GM23338 (cell line): ENCODE measurements at regions not wholly inside any gene's neighbourhood (a gene's known extent, or its start where the extent isn't known, plus 50 kb on each side); places are given as distances from the start of the nearest gene placed in this dataset.

Source experiments
- ATAC-seq: fragments of 200-7000 bp; cut with Tn5 transposase; 3 replicates; pipeline ENCODE4 v1.9.1; 2020
- DNase-seq: peaks from one replicate; pipeline ENCODE4 v3.0.0-alpha.2; 2015; ENCODE audit warnings: low spot score
- H2AFZ ChIP-seq: fragments of 200-600 bp; sonication (generic); 2 replicates; pipeline ENCODE4 v1.8.0; 2016; ENCODE audit warnings: antibody characterized with exemption, mild to moderate bottlenecking, moderate library complexity
- H3F3A ChIP-seq: fragments of 200-600 bp; sonication (generic); replicated peaks from 2 replicates; pipeline ENCODE4 v1.8.0; 2017; ENCODE audit warnings: antibody characterized with exemption, mixed run types, low read depth
- H3K27ac ChIP-seq: fragments of 200-600 bp; sonication (generic); 2 replicates; pipeline ENCODE4 v1.6.1; 2016; ENCODE audit warnings: low read depth
- H3K27me3 ChIP-seq: fragments of 200-600 bp; sonication (generic); 2 replicates; pipeline ENCODE4 v1.8.0; 2016; ENCODE audit warnings: mild to moderate bottlenecking, mixed run types, moderate library complexity; ENCODE audit not compliant: insufficient read depth
- H3K36me3 ChIP-seq: fragments of 200-600 bp; sonication (generic); 2 replicates; pipeline ENCODE4 v1.8.0; 2016; ENCODE audit warnings: mild to moderate bottlenecking; ENCODE audit not compliant: insufficient read depth
- H3K4me1 ChIP-seq: fragments of 200-600 bp; sonication (generic); 2 replicates; pipeline ENCODE4 v1.8.0; 2016; ENCODE audit warnings: mild to moderate bottlenecking, moderate library complexity; ENCODE audit not compliant: insufficient read depth
- H3K4me2 ChIP-seq: fragments of 200-600 bp; sonication (generic); 2 replicates; pipeline ENCODE4 v1.7.1; 2017; ENCODE audit warnings: mixed run types
- H3K4me3 ChIP-seq: fragments of 200-600 bp; sonication (generic); 2 replicates; pipeline ENCODE4 v1.6.1; 2016; ENCODE audit warnings: mixed run types
- H3K79me2 ChIP-seq: fragments of 200-600 bp; sonication (generic); replicated peaks from 2 replicates; pipeline ENCODE4 v1.8.0; 2017; ENCODE audit warnings: mild to moderate bottlenecking; ENCODE audit not compliant: insufficient read depth
- H3K9me2 ChIP-seq: fragments of 200-600 bp; sonication (generic); 2 replicates; pipeline ENCODE4 v1.8.0; 2017; ENCODE audit not compliant: insufficient read depth
- H4K20me1 ChIP-seq: fragments of 200-600 bp; sonication (generic); replicated peaks from 2 replicates; pipeline ENCODE4 v1.8.0; 2017; ENCODE audit warnings: mild to moderate bottlenecking; ENCODE audit not compliant: insufficient read depth
- H3K27ac Mint-ChIP-seq: 2 replicates; pipeline ENCODE4 v1.8.0; 2020; ENCODE audit warnings: inconsistent platforms, mild to moderate bottlenecking, moderate library complexity, mixed read lengths
- H3K27me3 Mint-ChIP-seq: 3 replicates; pipeline ENCODE4 v1.8.0; 2022; ENCODE audit warnings: low read depth, mild to moderate bottlenecking, moderate library complexity, mixed read lengths, inconsistent platforms; ENCODE audit not compliant: insufficient read depth, poor library complexity
- H3K36me3 Mint-ChIP-seq: 3 replicates; pipeline ENCODE4 v1.8.0; 2021; ENCODE audit warnings: low read depth, mild to moderate bottlenecking, inconsistent platforms, moderate library complexity, mixed read lengths
- H3K4me1 Mint-ChIP-seq: 3 replicates; pipeline ENCODE4 v1.8.0; 2020; ENCODE audit warnings: mild to moderate bottlenecking, inconsistent platforms, mixed read lengths
- H3K4me3 Mint-ChIP-seq: 3 replicates; pipeline ENCODE4 v1.8.0; 2021; ENCODE audit warnings: moderate library complexity, mild to moderate bottlenecking, inconsistent platforms, mixed read lengths
- H3K9me3 Mint-ChIP-seq: 3 replicates; pipeline ENCODE4 v1.8.0; 2020; ENCODE audit warnings: moderate library complexity, mild to moderate bottlenecking, inconsistent platforms, mixed read lengths
- CREB1 ChIP-seq: fragments of 250-450 bp; sonication (Bioruptor Pico); IDR thresholded peaks from 2 replicates; pipeline ENCODE4 v1.5.0; 2020; ENCODE audit warnings: low read depth, mild to moderate bottlenecking, moderate library complexity
- CTCF ChIP-seq, 2 experiments: fragments of 200-600 bp in 1 of 2; sonication (generic) in 1 of 2; conservative IDR thresholded peaks; 2 replicates each; pipeline versions ENCODE4 v1.5.1 to v1.6.1; 2016 to 2017; ENCODE audit warnings: antibody characterized with exemption in 2 of 2, low read depth in 2 of 2, mild to moderate bottlenecking in 2 of 2, moderate library complexity in 1 of 2
- ETS1 ChIP-seq: IDR thresholded peaks from 2 replicates; pipeline ENCODE4 v1.6.1; 2016; ENCODE audit warnings: antibody characterized with exemption
- EZH2 ChIP-seq: fragments of 200-600 bp; sonication (generic); IDR thresholded peaks from one replicate; pipeline ENCODE4 v1.8.0; 2017; ENCODE audit warnings: antibody characterized with exemption, mild to moderate bottlenecking, low read depth; ENCODE audit not compliant: unreplicated experiment
- EZH2phosphoT487 ChIP-seq: fragments of 200-600 bp; sonication (generic); IDR thresholded peaks from one replicate; pipeline ENCODE4 v1.8.1; 2018; ENCODE audit warnings: antibody characterized with exemption; ENCODE audit not compliant: unreplicated experiment
- JUNB ChIP-seq: IDR thresholded peaks from one replicate; pipeline ENCODE4 v1.6.1; 2016; ENCODE audit warnings: antibody characterized with exemption; ENCODE audit not compliant: unreplicated experiment
- NANOG ChIP-seq: IDR thresholded peaks from 2 replicates; pipeline ENCODE4 v1.6.1; 2016; ENCODE audit warnings: antibody characterized with exemption, borderline replicate concordance
- POLR2AphosphoS5 ChIP-seq: IDR thresholded peaks from 2 replicates; pipeline ENCODE4 v1.6.1; 2016; ENCODE audit warnings: antibody characterized with exemption, low read depth
- REST ChIP-seq: IDR thresholded peaks from one replicate; pipeline ENCODE4 v1.6.1; 2018; ENCODE audit warnings: antibody characterized with exemption; ENCODE audit not compliant: unreplicated experiment
- STAT1 ChIP-seq: IDR thresholded peaks from one replicate; pipeline ENCODE4 v1.6.1; 2016; ENCODE audit warnings: antibody characterized with exemption; ENCODE audit not compliant: unreplicated experiment
- ZNF114 ChIP-seq: fragments of 250-450 bp; sonication (Bioruptor Pico); IDR thresholded peaks from 2 replicates; pipeline ENCODE4 v1.5.0; 2020; ENCODE audit warnings: mild to moderate bottlenecking, moderate library complexity
- ZNF331 ChIP-seq: fragments of 250-450 bp; sonication (Bioruptor Pico); IDR thresholded peaks from 2 replicates; pipeline ENCODE4 v1.5.0; 2020; ENCODE audit warnings: low read depth, mild to moderate bottlenecking, moderate library complexity
- ZNF462 ChIP-seq: fragments of 250-450 bp; sonication (Bioruptor Pico); IDR thresholded peaks from 2 replicates; pipeline ENCODE4 v1.5.0; 2020; ENCODE audit warnings: mild to moderate bottlenecking, moderate library complexity

- no peaks in the 10 kb centered on the region for H3F3A ChIP-seq
- H3K9me2 ChIP-seq = peaks cover 21% of the 10 kb centered on the region
- H3K36me3 Mint-ChIP-seq = no peaks in the 10 kb centered on the region; the same call in 2 of the 3 replicates
- H3K36me3 ChIP-seq = no peaks in the 10 kb centered on the region; the same call in 1 of the 2 replicates
- no peak overlapping the region for H3K27ac ChIP-seq
- ATAC-seq = no peak
- no peak overlapping the region for H3K27ac Mint-ChIP-seq
- no peak overlapping the region for H3K4me3 Mint-ChIP-seq
- H3K4me1 Mint-ChIP-seq = no peaks in the 10 kb centered on the region
- TF ChIP-seq ZNF462 (no peak), STAT1 (no peak), ZNF114 (CRISPR knock-in tag) (no peak), CREB1 (CRISPR knock-in tag) (no peak), ZNF331 (CRISPR knock-in tag) (no peak), JUNB (no peak), ETS1 (no peak), NANOG (no peak), CTCF (conservative IDR thresholded peaks at IDR 0.05; ENCODE audit: low read depth in 2 of 2) (no peak), EZH2 (no peak), REST (no peak), POLR2AphosphoS5 (no peak), EZH2phosphoT487 (no peak)
- no peak overlapping the region for H3K4me3 ChIP-seq
- no peaks in the 10 kb centered on the region for H4K20me1 ChIP-seq
- no peaks in the 10 kb centered on the region for H3K27me3 Mint-ChIP-seq
- no peak overlapping the region for H2AFZ ChIP-seq
- H3K27me3 ChIP-seq = no peaks in the 10 kb centered on the region
- no peaks in the 10 kb centered on the region; the same call in none of the 3 replicates for H3K9me3 Mint-ChIP-seq
- H3K79me2 ChIP-seq = no peaks in the 10 kb centered on the region
- H3K4me2 ChIP-seq = no peak overlapping the region
- DNase-seq = no peak
- H3K4me1 ChIP-seq = no peaks in the 10 kb centered on the region
These were observed 132.1 kb downstream of the DYRK2 start for GRCh38 chr12:67780580-67781084.
